ENCODE measurements at regions not wholly inside any gene's neighbourhood (a gene's known extent, or its start where the extent isn't known, plus 50 kb on each side); places are given as distances from the start of the nearest gene placed in this dataset.

DNA sequence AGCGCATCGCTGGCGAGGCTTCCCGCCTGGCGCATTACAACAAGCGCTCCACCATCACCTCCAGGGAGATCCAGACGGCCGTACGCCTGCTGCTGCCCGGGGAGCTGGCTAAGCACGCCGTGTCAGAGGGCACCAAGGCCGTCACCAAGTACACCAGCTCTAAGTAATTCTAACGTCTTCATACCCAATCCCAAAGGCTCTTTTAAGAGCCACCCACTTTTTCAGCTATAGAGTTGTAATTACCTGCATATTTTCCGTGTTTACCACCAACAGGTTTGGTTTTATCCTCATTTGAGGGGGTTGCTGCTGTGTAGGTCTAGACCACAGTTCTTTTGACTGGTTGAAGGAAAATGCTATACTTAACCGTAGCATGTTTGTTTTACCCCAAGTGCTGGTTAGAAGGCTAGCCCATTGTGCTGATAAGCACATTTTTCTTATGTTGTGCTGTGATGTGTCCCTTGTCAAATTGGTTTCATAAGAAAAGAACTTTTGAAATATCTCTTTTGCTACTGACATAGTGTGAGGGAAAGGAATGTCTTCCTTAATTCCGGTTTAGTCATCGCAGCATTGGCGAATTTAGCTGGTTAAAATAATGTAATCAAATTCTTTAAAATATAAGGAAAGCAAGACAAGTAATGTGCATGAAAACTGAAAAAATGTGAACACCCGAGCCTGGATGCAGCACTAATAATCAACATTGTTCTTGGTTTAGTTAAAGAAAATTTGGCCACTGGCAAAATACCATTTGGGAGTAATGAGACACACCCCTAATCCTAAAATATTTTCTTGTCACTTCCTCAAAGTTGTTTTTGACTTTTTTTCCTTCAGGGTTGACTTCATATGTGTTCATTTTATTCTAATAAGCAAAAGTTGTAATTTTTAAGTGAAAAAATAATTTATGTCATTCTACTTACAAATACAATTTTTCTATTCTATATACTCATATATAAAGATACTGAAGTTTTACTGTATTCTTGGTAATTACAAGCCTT lies 112.8 kb downstream of the HFE start:
- ChIA-PET CTCF (interaction anchor here (1.4 to 2.8 kb wide), 2 partner anchors 11 to 24 kb away, joined by 5 to 9 read pairs; a partner anchor contains a TSS), POLR2A (interaction anchor here (0.7 to 7.8 kb wide), 32 partner anchors 10 to 1693 kb away, joined by 3 to 247 read pairs (median 8); a partner anchor contains a TSS)
- H3K9me2 ChIP-seq: no peaks in the 10 kb centered on the region
- H3K4me1 ChIP-seq (ENCODE audit: control insufficient read depth in 1 of 2, insufficient read depth in 2 of 2, low read depth in 1 of 2, low read length in 1 of 2): peaks cover 4 to 14% of the 10 kb centered on the region in 2 experiments; a peak in 3 of 4 replicates
- peaks cover 5% of the 10 kb centered on the region; the same call in 1 of the 2 replicates for H4K20me1 ChIP-seq (ENCODE audit: insufficient read depth)
- no peaks in the 10 kb centered on the region for H3K9me3 ChIP-seq
- 23% methylated on average over 16 of the region's 20 CpGs for WGBS (ENCODE audit: low lambda C conversion rate)
- peak overlapping the region; percentile 72 for H3K9ac ChIP-seq
- peak overlapping the region; percentile 83 for H3K4me2 ChIP-seq
- H3K27ac ChIP-seq (ENCODE audit: low read depth in 2 of 2, low read length in 1 of 2): peak overlapping the region; percentile 87 to 99
- H3K79me2 ChIP-seq (ENCODE audit: insufficient read depth): peaks cover 30% of the 10 kb centered on the region
- peak; percentile 43 for TF ChIP-seq POLR2AphosphoS5 (IDR thresholded peaks at IDR 0.05; ENCODE audit: low read depth, low read length)
- TF ChIP-seq SIN3A (IDR thresholded peaks at IDR 0.05; ENCODE audit: borderline replicate concordance, low read depth, low read length): no peak
- 0 out of 2 replicates have a peak, but pooled peaks have one; percentile 6 for TF ChIP-seq JUND (IDR thresholded peaks at IDR 0.05)
- TF ChIP-seq MXI1 (IDR thresholded peaks at IDR 0.05; ENCODE audit: low read depth, low read length): peak; percentile 67; the same call in 1 of the 2 replicates
- no peak for TF ChIP-seq CHD2 (IDR thresholded peaks at IDR 0.05; ENCODE audit: low read length, partially characterized antibody)
- no peak for DNase-seq
- H3K4me3 ChIP-seq (ENCODE audit: low read depth in 2 of 2, low read length in 1 of 2): peak overlapping the region; percentile 71 to 84
- peak overlapping the region; percentile 30; the same call in 1 of the 2 replicates for H2AFZ ChIP-seq (ENCODE audit: low read depth)
- H3F3A ChIP-seq (replicated peaks; ENCODE audit: insufficient read depth): peaks cover 60% of the 10 kb centered on the region
- no peaks in the 10 kb centered on the region for H3K27me3 ChIP-seq (ENCODE audit: insufficient read depth)
- H3K36me3 ChIP-seq (replicated peaks in 1 of 2; ENCODE audit: control insufficient read depth in 1 of 2, insufficient read depth in 2 of 2, low read length in 1 of 2): no peaks in the 10 kb centered on the region

DNA sequence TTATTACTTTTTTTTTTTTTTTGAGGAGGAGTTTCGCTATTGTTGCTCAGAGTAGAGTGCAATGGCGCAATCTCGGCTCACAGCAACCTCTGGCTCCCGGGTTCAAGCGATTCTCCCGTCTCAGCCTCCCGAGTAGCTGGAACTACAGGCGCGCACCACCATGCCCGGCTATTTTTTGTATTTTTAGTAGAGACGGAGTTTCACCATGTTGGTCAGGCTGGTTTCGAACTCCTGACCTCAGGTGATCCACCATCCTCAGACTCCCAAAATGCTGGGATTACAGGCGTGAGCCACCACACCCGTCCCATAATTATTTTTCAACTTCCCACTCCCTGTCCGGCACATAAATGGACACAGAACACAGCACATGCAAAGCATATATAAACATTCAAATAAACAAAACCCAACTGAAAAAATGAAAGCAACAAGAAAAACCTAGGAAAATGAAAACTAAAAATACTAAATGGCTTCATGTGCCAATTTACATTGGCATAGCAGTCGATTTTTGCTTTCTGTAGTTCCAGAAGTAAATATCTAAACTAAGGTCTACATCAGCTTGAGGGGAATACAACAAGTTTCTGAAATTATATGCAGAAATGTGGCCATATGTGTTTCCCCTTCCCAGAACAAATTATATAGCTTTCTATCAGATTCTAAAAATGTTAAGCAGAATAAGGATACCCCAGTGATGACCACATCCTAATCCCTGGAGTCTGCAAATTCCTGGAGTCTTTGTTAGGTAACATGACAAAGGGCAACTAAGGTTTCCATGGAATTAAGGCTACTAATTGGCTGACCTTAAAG lies 113.9 kb downstream of the HFE start:
- Histone ChIP-seq H2AFZ (ENCODE audit: low read depth) (no peak overlapping the region), H3K27me3 (ENCODE audit: insufficient read depth) (no peaks in the 10 kb centered on the region), H3K9me2 (no peaks in the 10 kb centered on the region), H3K9me3 (no peaks in the 10 kb centered on the region), H3K9ac (no peak overlapping the region), H3K27ac (ENCODE audit: low read depth in 2 of 2, low read length in 1 of 2) (peak overlapping the region in 1 of 2 experiments; percentile 99; a peak in 2 of 4 replicates), H3K4me1 (ENCODE audit: control insufficient read depth in 1 of 2, insufficient read depth in 2 of 2, low read depth in 1 of 2, low read length in 1 of 2) (peaks cover 4 to 10% of the 10 kb centered on the region in 2 experiments; a peak in 3 of 4 replicates), H4K20me1 (ENCODE audit: insufficient read depth) (peaks cover 5% of the 10 kb centered on the region; the same call in 1 of the 2 replicates), H3K4me2 (no peak overlapping the region), H3K36me3 (replicated peaks in 1 of 2; ENCODE audit: control insufficient read depth in 1 of 2, insufficient read depth in 2 of 2, low read length in 1 of 2) (no peaks in the 10 kb centered on the region), H3K79me2 (ENCODE audit: insufficient read depth) (peaks cover 24% of the 10 kb centered on the region), H3K4me3 (ENCODE audit: low read depth in 2 of 2, low read length in 1 of 2) (no peak overlapping the region), H3F3A (replicated peaks; ENCODE audit: insufficient read depth) (peaks cover 60% of the 10 kb centered on the region)
- no peak for DNase-seq
- CTCF ChIA-PET: no interaction called here
- 90% methylated on average over 16 of the region's 16 CpGs for WGBS (ENCODE audit: low lambda C conversion rate)
- POLR2A ChIA-PET: interaction anchor here (3.1 to 7.8 kb wide), 2 partner anchors 13 to 15 kb away, joined by 10 to 144 read pairs; a partner anchor contains a TSS
- no peak for TF ChIP-seq YY1 (IDR thresholded peaks at IDR 0.05; ENCODE audit: low read depth)
- no peak for TF ChIP-seq SIN3A (IDR thresholded peaks at IDR 0.05; ENCODE audit: borderline replicate concordance, low read depth, low read length)
- no peak for TF ChIP-seq JUND (IDR thresholded peaks at IDR 0.05)
- TF ChIP-seq TCF12 (IDR thresholded peaks at IDR 0.05): no peak
- TF ChIP-seq, protein P1, sequence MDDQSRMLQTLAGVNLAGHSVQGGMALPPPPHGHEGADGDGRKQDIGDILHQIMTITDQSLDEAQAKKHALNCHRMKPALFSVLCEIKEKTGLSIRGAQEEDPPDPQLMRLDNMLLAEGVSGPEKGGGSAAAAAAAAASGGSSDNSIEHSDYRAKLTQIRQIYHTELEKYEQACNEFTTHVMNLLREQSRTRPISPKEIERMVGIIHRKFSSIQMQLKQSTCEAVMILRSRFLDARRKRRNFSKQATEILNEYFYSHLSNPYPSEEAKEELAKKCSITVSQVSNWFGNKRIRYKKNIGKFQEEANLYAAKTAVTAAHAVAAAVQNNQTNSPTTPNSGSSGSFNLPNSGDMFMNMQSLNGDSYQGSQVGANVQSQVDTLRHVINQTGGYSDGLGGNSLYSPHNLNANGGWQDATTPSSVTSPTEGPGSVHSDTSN (IDR thresholded peaks at IDR 0.05): no peak
- TF ChIP-seq, protein P2, sequence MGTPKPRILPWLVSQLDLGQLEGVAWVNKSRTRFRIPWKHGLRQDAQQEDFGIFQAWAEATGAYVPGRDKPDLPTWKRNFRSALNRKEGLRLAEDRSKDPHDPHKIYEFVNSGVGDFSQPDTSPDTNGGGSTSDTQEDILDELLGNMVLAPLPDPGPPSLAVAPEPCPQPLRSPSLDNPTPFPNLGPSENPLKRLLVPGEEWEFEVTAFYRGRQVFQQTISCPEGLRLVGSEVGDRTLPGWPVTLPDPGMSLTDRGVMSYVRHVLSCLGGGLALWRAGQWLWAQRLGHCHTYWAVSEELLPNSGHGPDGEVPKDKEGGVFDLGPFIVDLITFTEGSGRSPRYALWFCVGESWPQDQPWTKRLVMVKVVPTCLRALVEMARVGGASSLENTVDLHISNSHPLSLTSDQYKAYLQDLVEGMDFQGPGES (IDR thresholded peaks at IDR 0.05; ENCODE audit: low read depth, low read length): no peak
- no peak for TF ChIP-seq RCOR1 (IDR thresholded peaks at IDR 0.05; ENCODE audit: low read length)
- no peak for TF ChIP-seq GABPA (IDR thresholded peaks at IDR 0.05; ENCODE audit: low read depth)
- TF ChIP-seq, protein P3, sequence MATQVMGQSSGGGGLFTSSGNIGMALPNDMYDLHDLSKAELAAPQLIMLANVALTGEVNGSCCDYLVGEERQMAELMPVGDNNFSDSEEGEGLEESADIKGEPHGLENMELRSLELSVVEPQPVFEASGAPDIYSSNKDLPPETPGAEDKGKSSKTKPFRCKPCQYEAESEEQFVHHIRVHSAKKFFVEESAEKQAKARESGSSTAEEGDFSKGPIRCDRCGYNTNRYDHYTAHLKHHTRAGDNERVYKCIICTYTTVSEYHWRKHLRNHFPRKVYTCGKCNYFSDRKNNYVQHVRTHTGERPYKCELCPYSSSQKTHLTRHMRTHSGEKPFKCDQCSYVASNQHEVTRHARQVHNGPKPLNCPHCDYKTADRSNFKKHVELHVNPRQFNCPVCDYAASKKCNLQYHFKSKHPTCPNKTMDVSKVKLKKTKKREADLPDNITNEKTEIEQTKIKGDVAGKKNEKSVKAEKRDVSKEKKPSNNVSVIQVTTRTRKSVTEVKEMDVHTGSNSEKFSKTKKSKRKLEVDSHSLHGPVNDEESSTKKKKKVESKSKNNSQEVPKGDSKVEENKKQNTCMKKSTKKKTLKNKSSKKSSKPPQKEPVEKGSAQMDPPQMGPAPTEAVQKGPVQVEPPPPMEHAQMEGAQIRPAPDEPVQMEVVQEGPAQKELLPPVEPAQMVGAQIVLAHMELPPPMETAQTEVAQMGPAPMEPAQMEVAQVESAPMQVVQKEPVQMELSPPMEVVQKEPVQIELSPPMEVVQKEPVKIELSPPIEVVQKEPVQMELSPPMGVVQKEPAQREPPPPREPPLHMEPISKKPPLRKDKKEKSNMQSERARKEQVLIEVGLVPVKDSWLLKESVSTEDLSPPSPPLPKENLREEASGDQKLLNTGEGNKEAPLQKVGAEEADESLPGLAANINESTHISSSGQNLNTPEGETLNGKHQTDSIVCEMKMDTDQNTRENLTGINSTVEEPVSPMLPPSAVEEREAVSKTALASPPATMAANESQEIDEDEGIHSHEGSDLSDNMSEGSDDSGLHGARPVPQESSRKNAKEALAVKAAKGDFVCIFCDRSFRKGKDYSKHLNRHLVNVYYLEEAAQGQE (IDR thresholded peaks at IDR 0.05; ENCODE audit: low read depth, low read length): no peak
- no peak for TF ChIP-seq RFX5 (IDR thresholded peaks at IDR 0.05; ENCODE audit: low read length)
- TF ChIP-seq FOXJ3 (CRISPR knock-in tag; IDR thresholded peaks at IDR 0.05): no peak
- TF ChIP-seq NFIC (IDR thresholded peaks at IDR 0.05; ENCODE audit: borderline replicate concordance): no peak
- TF ChIP-seq SMC3 (IDR thresholded peaks at IDR 0.05; ENCODE audit: low read depth, low read length): no peak
- TF ChIP-seq, protein P4, sequence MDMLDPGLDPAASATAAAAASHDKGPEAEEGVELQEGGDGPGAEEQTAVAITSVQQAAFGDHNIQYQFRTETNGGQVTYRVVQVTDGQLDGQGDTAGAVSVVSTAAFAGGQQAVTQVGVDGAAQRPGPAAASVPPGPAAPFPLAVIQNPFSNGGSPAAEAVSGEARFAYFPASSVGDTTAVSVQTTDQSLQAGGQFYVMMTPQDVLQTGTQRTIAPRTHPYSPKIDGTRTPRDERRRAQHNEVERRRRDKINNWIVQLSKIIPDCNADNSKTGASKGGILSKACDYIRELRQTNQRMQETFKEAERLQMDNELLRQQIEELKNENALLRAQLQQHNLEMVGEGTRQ (IDR thresholded peaks at IDR 0.05; ENCODE audit: borderline replicate concordance, low read depth, low read length): no peak

Measured in SK-N-SH (cell line).